Left kidney (tissue), 1 donor: ENCODE measurements at regions not wholly inside any gene's neighbourhood (a gene's known extent, or its start where the extent isn't known, plus 50 kb on each side); places are given as distances from the start of the nearest gene placed in this dataset.

Experiments
- DNase-seq: peaks from one replicate; pipeline ENCODE4 v3.0.0-alpha.2; 2013

GRCh38 chr6:105814745-105815536 lies 271.2 kb upstream of the PRDM1 start:
- no peak for DNase-seq

GRCh38 chr6:105810922-105811482 lies 275.1 kb upstream of the PRDM1 start:
- no peak for DNase-seq

GRCh38 chr6:105810105-105810921 lies 275.8 kb upstream of the PRDM1 start:
- peak; percentile 7 for DNase-seq

DNA sequence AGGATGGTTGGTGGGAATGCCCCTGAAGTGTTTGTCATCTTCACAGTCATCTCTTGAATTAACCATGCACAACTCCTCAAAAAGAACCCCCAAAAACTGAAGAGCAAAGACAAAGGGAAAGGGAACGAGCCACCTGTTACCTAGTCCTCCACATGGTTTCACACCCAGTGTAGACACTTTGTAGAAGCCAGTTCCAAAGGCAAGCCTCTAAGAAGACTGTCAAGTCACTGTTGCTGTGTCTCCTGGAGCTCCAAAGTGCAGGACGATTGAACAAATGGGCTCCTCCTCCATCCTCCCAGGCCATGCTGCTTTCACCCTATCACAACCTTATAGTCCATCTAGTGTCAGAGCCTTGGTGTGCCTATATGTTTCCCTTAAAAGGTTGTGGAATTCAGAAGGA lies 277.6 kb upstream of the PRDM1 start:
- no peak for DNase-seq

DNA sequence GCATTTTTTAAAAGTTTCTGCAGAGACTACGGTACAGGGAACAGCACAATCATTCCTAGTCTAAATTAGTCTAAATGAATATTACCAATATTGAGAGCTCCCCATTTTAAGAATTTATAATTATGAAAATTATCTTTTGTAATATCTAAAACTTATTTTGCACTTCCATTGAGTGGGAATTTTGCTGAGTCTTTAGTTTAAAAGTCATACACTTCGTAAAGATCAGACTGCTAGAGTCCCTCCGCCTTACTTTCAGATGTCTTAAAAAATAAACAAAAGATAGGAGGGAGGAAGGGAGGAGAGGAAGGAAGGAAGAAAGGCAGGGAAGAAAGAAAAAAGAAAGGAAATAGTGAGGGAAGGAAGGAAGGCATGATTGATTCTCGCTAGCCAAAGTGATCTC lies 278.2 kb upstream of the PRDM1 start:
- no peak for DNase-seq

- no peak for DNase-seq
Observed at GRCh38 chr6:105806486-105806920, 279.6 kb upstream of the PRDM1 start.

GRCh38 chr6:105805501-105806023 lies 280.6 kb upstream of the PRDM1 start:
- no peak for DNase-seq

- no peak for DNase-seq
Observed at GRCh38 chr6:105804424-105804823, 281.7 kb upstream of the PRDM1 start.

- DNase-seq, result no peak
Observed at GRCh38 chr6:105804000-105804399, 282.1 kb upstream of the PRDM1 start.

- DNase-seq, result no peak
Observed at GRCh38 chr6:105803442-105803841, 282.7 kb upstream of the PRDM1 start.

DNA sequence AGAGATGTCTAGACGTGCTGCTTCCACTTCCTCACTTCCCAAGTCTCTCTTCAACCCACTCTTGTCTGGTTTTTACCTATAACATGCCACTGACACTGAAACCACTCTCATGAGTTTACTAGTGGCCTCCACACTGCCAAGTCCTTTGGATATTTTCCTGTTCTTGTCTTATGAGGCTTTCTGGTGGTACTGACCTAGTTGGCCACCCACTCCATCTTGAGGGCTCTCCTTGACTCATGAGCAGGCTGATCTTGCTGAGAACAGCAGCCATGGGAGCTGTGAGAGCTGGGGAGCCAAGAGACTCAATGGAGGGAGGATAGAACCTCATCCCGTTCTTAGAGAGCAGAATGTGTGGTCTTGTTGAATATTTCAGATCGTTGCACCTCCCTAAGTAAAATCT lies 283.4 kb upstream of the PRDM1 start:
- DNase-seq, result no peak

- DNase-seq, result no peak
Observed at GRCh38 chr6:105800871-105801270, 285.3 kb upstream of the PRDM1 start.

- DNase-seq, result no peak
Observed at GRCh38 chr6:105800398-105800797, 285.7 kb upstream of the PRDM1 start.

GRCh38 chr6:105799056-105799455 lies 287.1 kb upstream of the PRDM1 start:
- DNase-seq, result no peak

DNA sequence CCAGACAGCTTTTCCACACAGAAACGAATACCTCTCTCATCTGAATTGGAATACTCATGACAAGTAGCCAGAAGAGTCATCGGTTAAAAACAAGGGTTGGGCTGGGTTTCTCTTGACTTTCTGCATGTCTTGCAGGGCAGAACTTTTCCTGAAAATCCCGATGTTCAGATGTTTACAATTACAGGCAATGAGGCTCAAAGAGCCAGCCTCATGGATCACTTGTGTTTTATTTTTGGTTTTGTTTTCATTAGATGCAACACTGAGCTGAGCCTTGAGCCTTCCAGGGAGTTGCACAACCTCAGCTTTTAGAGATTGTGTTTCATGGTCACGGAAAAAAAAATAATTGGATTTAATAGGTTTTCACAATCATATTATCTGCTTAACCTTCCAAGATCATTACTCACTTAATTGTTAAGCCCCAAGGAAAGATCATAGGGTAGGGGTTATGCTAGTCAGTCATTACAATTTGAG lies 288.1 kb upstream of the PRDM1 start:
- DNase-seq, result no peak

DNA sequence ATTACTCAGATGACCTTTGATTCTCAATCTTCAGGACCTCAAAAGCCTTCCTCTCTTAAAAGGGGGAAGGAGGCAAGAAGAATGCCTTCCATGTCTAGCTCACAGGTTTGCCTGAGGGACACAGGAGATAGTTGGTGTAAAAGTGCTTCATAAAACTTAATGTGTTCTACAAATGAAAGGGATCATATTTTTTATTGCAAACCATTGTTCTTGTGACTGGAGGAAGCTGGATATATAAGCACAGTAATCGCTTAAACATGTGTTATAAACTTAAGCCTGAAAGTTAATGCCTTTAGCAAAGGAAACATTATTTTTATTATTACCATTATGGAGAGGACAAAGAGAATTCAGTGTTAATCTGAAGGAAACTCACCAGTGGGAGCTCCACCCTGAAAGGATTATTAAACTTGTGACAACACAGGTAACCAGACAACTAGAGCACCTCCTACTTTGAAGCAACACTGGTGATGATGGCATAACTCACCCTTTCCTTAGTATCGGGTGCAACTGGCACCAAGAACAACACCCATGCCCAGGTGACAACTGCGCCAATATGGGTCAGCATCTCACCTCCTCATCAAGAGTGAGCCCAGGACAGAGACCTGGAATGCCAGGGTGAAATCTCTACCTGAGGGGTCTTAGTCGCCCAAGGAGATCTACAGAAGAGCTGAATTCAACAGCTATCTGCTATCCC lies 288.7 kb upstream of the PRDM1 start:
- DNase-seq, result no peak

DNA sequence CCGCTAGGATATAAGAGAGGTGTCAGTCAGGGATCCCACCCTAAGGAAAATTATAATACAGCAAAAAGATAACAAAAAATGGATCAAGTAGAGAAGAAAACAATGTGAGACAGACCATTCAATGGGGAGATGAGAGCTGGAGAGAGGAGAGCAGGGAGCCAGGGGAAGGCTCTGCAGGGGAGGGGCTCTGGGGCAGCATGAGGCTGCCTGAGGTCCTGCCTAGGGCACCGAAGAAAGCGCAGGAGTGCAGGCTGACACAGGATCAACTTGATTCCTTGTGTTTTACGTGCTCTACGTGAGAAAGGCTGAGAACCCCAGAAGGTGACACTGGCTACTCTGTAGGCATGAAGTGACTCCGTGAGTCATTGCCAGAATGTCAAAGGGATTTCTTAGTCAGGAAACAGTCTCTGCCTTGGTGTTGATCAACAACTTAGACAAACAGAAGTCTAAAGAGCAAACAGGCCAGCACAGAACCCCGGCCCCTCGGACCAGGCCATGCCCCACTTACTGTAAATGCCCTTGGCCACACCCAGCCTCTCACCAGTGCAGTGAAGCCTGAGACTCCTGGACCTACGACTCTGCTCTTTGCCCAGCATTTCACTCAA lies 290.1 kb upstream of the PRDM1 start:
- no peak for DNase-seq

DNA sequence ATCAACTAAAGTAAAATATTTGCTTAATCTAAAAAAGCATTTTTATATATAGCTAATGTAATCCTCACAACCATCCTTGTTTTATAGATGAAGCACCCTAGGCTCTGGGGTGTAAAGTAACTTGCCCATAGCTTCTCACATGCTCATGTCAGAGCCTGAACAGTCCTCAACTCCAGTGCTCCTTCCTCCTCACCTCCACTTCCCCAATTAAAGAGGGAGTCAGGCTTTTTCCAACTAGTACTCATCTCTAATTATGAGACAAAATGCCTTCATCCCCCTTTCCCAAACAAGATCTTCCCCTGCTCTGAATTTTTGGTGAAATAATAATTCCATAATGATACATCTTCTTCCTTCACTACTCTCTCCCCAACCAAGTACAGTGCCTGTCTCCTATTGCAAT lies 290.8 kb upstream of the PRDM1 start:
- DNase-seq, result no peak

DNA sequence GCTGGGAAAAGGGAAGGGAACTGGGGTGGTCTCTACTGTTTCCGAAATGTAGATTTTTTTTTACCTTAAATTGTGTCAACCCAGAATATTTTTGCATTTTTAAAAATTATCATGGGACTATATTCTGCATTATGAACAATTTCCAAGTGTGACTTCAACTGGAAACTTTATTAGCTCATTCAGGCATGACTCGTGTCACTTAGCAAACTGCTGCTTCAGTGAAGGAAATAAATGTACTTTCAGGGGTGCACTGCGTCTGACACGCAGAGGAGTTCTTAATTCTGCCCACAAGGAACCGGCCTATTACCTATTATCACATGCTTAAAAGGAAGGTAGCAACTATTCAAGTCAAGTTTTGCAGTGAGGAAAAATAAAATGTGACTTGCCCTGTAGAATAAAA lies 291.3 kb upstream of the PRDM1 start:
- DNase-seq, result no peak

- no peak for DNase-seq
Observed at GRCh38 chr6:105794239-105794638, 291.9 kb upstream of the PRDM1 start.

DNA sequence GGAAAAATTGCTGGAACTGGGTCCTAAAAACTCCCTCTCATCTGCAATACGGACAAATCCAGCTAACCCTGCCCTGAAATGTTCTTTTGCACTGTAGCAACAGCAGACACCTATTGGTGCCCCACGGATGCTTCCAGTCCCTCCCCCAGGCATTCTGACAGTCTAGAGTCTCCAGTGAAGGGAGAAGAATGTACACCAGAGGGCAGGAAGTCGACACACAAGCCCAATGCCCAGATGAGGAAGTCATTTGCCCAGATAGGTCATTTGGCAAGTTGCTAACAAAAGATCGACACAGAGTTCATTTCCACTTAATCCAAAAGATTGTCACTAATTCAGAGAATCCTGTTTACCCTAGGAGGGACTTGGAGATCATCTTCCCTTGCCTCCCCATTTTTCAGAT lies 293.0 kb upstream of the PRDM1 start:
- DNase-seq, result no peak
